ENCODE measurements at regions not wholly inside any gene's neighbourhood (a gene's known extent, or its start where the extent isn't known, plus 50 kb on each side); places are given as distances from the start of the nearest gene placed in this dataset.

DNA sequence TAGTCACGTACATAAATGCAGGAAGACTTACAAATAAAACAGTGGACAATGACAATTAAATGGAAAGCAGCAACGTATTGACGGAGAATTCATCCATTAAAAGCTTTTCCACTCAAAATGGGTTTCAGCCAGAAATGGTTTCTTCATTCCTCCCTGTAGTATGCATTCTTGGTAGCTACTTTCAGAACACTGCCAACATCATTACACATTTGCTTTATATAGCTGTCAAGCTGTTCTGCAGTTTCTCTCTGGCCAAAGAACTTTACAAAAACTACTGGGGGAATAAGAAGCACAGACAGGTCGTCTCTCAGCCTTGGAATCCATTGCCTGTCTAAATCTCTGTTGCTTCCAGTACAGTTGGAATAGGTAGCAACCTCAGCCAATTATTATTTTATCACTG, 84.1 kb upstream of the NCKAP5 start:
- peak; percentile 91 for DNase-seq (ENCODE audit: low read depth)
- H3K4me3 ChIP-seq (ENCODE audit: low read depth, low read length), result no peak overlapping the region
- TF ChIP-seq CTCF (IDR thresholded peaks at IDR 0.05; ENCODE audit: insufficient read depth, low read length), result no peak

DNA sequence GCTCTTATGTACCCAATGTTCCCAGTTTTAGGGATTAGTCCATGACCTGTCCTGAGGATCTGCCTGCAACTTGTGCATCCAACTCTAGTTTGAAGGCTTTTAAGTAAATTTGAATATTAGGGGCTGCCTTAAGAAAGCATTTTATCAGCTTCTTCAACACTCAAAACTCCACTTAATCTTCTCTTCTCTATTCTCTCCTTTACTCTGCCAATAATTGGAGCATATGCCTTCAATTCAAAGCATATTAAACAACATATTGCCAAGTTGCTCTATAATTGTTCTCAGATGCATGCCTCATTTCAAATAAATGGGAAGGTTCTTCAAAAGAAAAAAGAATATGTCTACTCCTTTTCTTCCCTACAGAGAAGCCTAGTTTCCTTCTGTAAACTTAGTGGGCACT, 84.8 kb upstream of the NCKAP5 start:
- no peak for TF ChIP-seq CTCF (IDR thresholded peaks at IDR 0.05; ENCODE audit: insufficient read depth, low read length)
- no peak overlapping the region for H3K4me3 ChIP-seq (ENCODE audit: low read depth, low read length)
- no peak for DNase-seq (ENCODE audit: low read depth)

GRCh38 chr2:133654949-133655348, 86.7 kb upstream of the NCKAP5 start:
- no peak for TF ChIP-seq CTCF (IDR thresholded peaks at IDR 0.05; ENCODE audit: insufficient read depth, low read length)
- no peak for DNase-seq (ENCODE audit: low read depth)
- H3K4me3 ChIP-seq (ENCODE audit: low read depth, low read length), result no peak overlapping the region

DNA sequence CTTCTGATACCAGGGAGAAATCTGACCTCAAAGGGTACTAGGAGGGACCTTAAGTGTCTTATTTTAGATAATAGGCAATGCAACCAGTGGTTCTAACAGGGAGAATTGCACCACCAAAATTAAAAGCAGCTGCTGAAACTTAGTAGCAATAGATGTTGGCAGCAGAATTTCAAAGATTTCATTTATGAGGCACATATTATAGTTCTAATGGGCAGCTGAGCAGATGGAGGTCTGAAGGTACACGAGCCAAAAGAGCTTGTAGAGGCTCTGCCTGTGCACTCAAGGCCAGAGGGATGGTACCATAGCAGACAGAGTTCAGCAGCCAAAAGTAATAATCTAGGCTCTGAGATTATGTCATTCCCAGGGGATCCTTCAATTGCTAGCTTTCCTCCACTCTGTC, 87.3 kb upstream of the NCKAP5 start:
- no peak for TF ChIP-seq CTCF (IDR thresholded peaks at IDR 0.05; ENCODE audit: insufficient read depth, low read length)
- H3K4me3 ChIP-seq (ENCODE audit: low read depth, low read length), result no peak overlapping the region
- peak; percentile 68 for DNase-seq (ENCODE audit: low read depth)

DNA sequence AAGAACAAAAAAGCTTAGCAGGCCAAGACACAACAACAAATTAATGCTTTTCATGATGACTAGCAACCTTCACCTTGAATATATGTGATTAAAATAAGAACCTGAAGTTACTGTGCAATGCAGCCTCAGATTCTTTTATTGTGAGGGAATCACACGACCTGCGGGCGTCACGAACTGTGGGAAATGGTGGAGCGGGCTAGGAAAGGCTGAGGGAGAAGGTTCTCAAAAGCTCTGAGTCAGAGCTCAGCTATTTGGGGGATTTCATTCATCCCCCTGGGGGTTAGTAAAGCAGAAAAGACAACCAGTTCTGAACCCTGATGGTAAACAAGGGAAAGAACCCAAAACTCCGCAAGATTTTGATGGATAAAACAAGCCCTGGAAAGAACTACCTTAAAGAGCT, 89.3 kb upstream of the NCKAP5 start:
- H3K4me3 ChIP-seq (ENCODE audit: low read depth, low read length), result no peak overlapping the region
- TF ChIP-seq CTCF (IDR thresholded peaks at IDR 0.05; ENCODE audit: insufficient read depth, low read length), result no peak
- DNase-seq (ENCODE audit: low read depth), result no peak

- DNase-seq (ENCODE audit: low read depth), result no peak
Observed at GRCh38 chr2:133658020-133658903, 90.0 kb upstream of the NCKAP5 start.

More at GRCh38 chr2:133658020-133658903, 90.0 kb upstream of the NCKAP5 start:
- no peak for TF ChIP-seq CTCF (IDR thresholded peaks at IDR 0.05; ENCODE audit: insufficient read depth, low read length)
- no peak overlapping the region for H3K4me3 ChIP-seq (ENCODE audit: low read depth, low read length)
